HG02970 (cell line): ENCODE measurements at regions not wholly inside any gene's neighbourhood (a gene's known extent, or its start where the extent isn't known, plus 50 kb on each side); places are given as distances from the start of the nearest gene placed in this dataset.

Experiments
- ATAC-seq: cut with Tn5 transposase; IDR thresholded peaks from one replicate; pipeline ENCODE4 v1.9.1; 2021; ENCODE audit warnings: mild to moderate bottlenecking, moderate library complexity, moderate number of reproducible peaks; ENCODE audit not compliant: unreplicated experiment, low FRiP score

GRCh38 chr7:145691377-145691914 lies 425.2 kb upstream of the CNTNAP2 start:
- no peak for ATAC-seq

- ATAC-seq: no peak
Measured at GRCh38 chr7:145681646-145682045, 435.0 kb upstream of the CNTNAP2 start.

- ATAC-seq: no peak
Measured at GRCh38 chr7:145681159-145681558, 435.4 kb upstream of the CNTNAP2 start.

GRCh38 chr7:145665499-145666258 lies 450.9 kb upstream of the CNTNAP2 start:
- ATAC-seq: no peak

- no peak for ATAC-seq
Measured at GRCh38 chr7:145655666-145656065, 460.9 kb upstream of the CNTNAP2 start.

- no peak for ATAC-seq
Measured at GRCh38 chr7:145645135-145645515, 471.5 kb upstream of the CNTNAP2 start.

- ATAC-seq: no peak
Measured at GRCh38 chr7:145644426-145645134, 472.0 kb upstream of the CNTNAP2 start.

GRCh38 chr7:145643981-145644380 lies 472.6 kb upstream of the CNTNAP2 start:
- ATAC-seq: no peak

- no peak for ATAC-seq
Measured at GRCh38 chr7:145633513-145633912, 483.1 kb upstream of the CNTNAP2 start.

- ATAC-seq: no peak
Measured at GRCh38 chr7:145624618-145625017, 492.0 kb upstream of the CNTNAP2 start.

GRCh38 chr7:145605963-145606362 lies 510.6 kb upstream of the CNTNAP2 start:
- no peak for ATAC-seq

- no peak for ATAC-seq
Measured at GRCh38 chr7:145599376-145599775, 517.2 kb upstream of the CNTNAP2 start.

- ATAC-seq: no peak
Measured at GRCh38 chr7:145584401-145584800, 532.2 kb upstream of the CNTNAP2 start.

GRCh38 chr7:145582742-145583303 lies 533.8 kb upstream of the CNTNAP2 start:
- no peak for ATAC-seq

GRCh38 chr7:145557805-145558204 lies 558.8 kb upstream of the CNTNAP2 start:
- ATAC-seq: no peak

GRCh38 chr7:145543242-145543641 lies 573.4 kb upstream of the CNTNAP2 start:
- ATAC-seq: no peak

- no peak for ATAC-seq
Measured at GRCh38 chr7:145539910-145540309, 576.7 kb upstream of the CNTNAP2 start.

GRCh38 chr7:145534301-145534700 lies 582.3 kb upstream of the CNTNAP2 start:
- no peak for ATAC-seq

GRCh38 chr7:145520284-145520683 lies 596.3 kb upstream of the CNTNAP2 start:
- ATAC-seq: no peak

- ATAC-seq: no peak
Measured at GRCh38 chr7:145511004-145511403, 605.6 kb upstream of the CNTNAP2 start.

GRCh38 chr7:145497911-145498525 lies 618.6 kb upstream of the CNTNAP2 start:
- no peak for ATAC-seq
